HFFc6 (cell line): ENCODE measurements at regions not wholly inside any gene's neighbourhood (a gene's known extent, or its start where the extent isn't known, plus 50 kb on each side); places are given as distances from the start of the nearest gene placed in this dataset.

Experiments
- DNase-seq: peaks from one replicate; pipeline ENCODE4 v3.0.0-alpha.2; 2018
- H3K27ac Mint-ChIP-seq: 2 replicates; pipeline ENCODE4 v1.8.0; 2020; ENCODE audit warnings: mild to moderate bottlenecking, mixed read lengths
- H3K27me3 Mint-ChIP-seq: 2 replicates; pipeline ENCODE4 v1.8.0; 2021; ENCODE audit warnings: mild to moderate bottlenecking, moderate library complexity, mixed read lengths; ENCODE audit not compliant: insufficient read depth
- H3K36me3 Mint-ChIP-seq: 2 replicates; pipeline ENCODE4 v1.8.0; 2021; ENCODE audit warnings: low read depth, mixed read lengths
- H3K4me1 Mint-ChIP-seq: 2 replicates; pipeline ENCODE4 v1.8.0; 2020; ENCODE audit warnings: low read depth, mixed read lengths
- H3K4me3 Mint-ChIP-seq: 2 replicates; pipeline ENCODE4 v1.8.0; 2020; ENCODE audit warnings: mild to moderate bottlenecking, moderate library complexity, mixed read lengths
- H3K9me3 Mint-ChIP-seq: 2 replicates; pipeline ENCODE4 v1.8.0; 2020; ENCODE audit warnings: mild to moderate bottlenecking, mixed read lengths
- CTCF ChIP-seq: fragments of 200-600 bp; sonication (generic); IDR thresholded peaks from 2 replicates; pipeline ENCODE4 v1.5.0; 2021; ENCODE audit warnings: antibody characterized with exemption, mild to moderate bottlenecking

- no peaks in the 10 kb centered on the region for H3K36me3 Mint-ChIP-seq
- TF ChIP-seq CTCF = no peak
- H3K9me3 Mint-ChIP-seq = no peaks in the 10 kb centered on the region
- H3K27me3 Mint-ChIP-seq = peaks cover 4% of the 10 kb centered on the region
- H3K4me1 Mint-ChIP-seq = no peaks in the 10 kb centered on the region
- DNase-seq = no peak
- no peak overlapping the region for H3K27ac Mint-ChIP-seq
- no peak overlapping the region for H3K4me3 Mint-ChIP-seq
Measured at GRCh38 chr10:60511477-60512229, 122.0 kb upstream of the ANK3 start.

- Mint-ChIP-seq H3K36me3 (no peaks in the 10 kb centered on the region), H3K4me3 (no peak overlapping the region), H3K27me3 (peaks cover 4% of the 10 kb centered on the region; the same call in 1 of the 2 replicates), H3K27ac (no peak overlapping the region), H3K9me3 (no peaks in the 10 kb centered on the region), H3K4me1 (no peaks in the 10 kb centered on the region)
- no peak for DNase-seq
- TF ChIP-seq CTCF = no peak
Measured at GRCh38 chr10:60508831-60509230, 119.2 kb upstream of the ANK3 start.

GRCh38 chr10:60508037-60508436 lies 118.4 kb upstream of the ANK3 start:
- no peak for TF ChIP-seq CTCF
- Mint-ChIP-seq H3K36me3 (no peaks in the 10 kb centered on the region), H3K27me3 (peaks cover 4% of the 10 kb centered on the region; the same call in 1 of the 2 replicates), H3K9me3 (no peaks in the 10 kb centered on the region), H3K4me1 (no peaks in the 10 kb centered on the region), H3K27ac (no peak overlapping the region), H3K4me3 (no peak overlapping the region)
- DNase-seq = no peak

GRCh38 chr10:60502621-60503020 lies 112.9 kb upstream of the ANK3 start:
- no peak for DNase-seq
- H3K27me3 Mint-ChIP-seq = peaks cover 4% of the 10 kb centered on the region
- no peaks in the 10 kb centered on the region for H3K4me1 Mint-ChIP-seq
- no peaks in the 10 kb centered on the region for H3K36me3 Mint-ChIP-seq
- H3K27ac Mint-ChIP-seq = no peak overlapping the region
- H3K4me3 Mint-ChIP-seq = no peak overlapping the region
- no peak for TF ChIP-seq CTCF
- no peaks in the 10 kb centered on the region for H3K9me3 Mint-ChIP-seq

GRCh38 chr10:60498985-60499384 lies 109.3 kb upstream of the ANK3 start:
- peaks cover 4% of the 10 kb centered on the region for H3K27me3 Mint-ChIP-seq
- no peak for TF ChIP-seq CTCF
- H3K4me1 Mint-ChIP-seq = no peaks in the 10 kb centered on the region
- no peak overlapping the region for H3K27ac Mint-ChIP-seq
- no peak overlapping the region for H3K4me3 Mint-ChIP-seq
- DNase-seq = no peak
- H3K36me3 Mint-ChIP-seq = no peaks in the 10 kb centered on the region
- no peaks in the 10 kb centered on the region for H3K9me3 Mint-ChIP-seq
